Activated T-cell treated with anti-CD3 and anti-CD28 coated beads, Interleukin-2, amount 50 U/mL, for 4 hours (primary cell): ENCODE measurements at regions not wholly inside any gene's neighbourhood (a gene's known extent, or its start where the extent isn't known, plus 50 kb on each side); places are given as distances from the start of the nearest gene placed in this dataset.
"Not testable (repeated sequence)": the region's sequence is repeated elsewhere in the genome, so short reads cannot be mapped to it uniquely, and the experiment has no call there.

Experiments used
- ATAC-seq, 2 donors: fragments of 200-7000 bp; cut with Tn5 transposase; one replicate each; pipeline ENCODE4 v1.10.0; 2021
- DNase-seq: peaks from one replicate; pipeline ENCODE4 v3.0.0-alpha.2; 2020
- H3K27me3 Mint-ChIP-seq: one replicate; pipeline ENCODE4 v1.8.0; 2021; ENCODE audit warnings: low read depth, mixed read lengths
- H3K36me3 Mint-ChIP-seq: one replicate; pipeline ENCODE4 v1.8.0; 2022; ENCODE audit warnings: mixed read lengths; ENCODE audit not compliant: insufficient read depth
- H3K4me1 Mint-ChIP-seq: one replicate; pipeline ENCODE4 v1.8.0; 2021; ENCODE audit warnings: low read depth, mixed read lengths
- H3K4me3 Mint-ChIP-seq: one replicate; pipeline ENCODE4 v1.8.0; 2021; ENCODE audit warnings: mild to moderate bottlenecking, moderate library complexity, mixed read lengths
- H3K9me3 Mint-ChIP-seq: one replicate; pipeline ENCODE4 v1.8.0; 2021; ENCODE audit warnings: mixed read lengths

DNA sequence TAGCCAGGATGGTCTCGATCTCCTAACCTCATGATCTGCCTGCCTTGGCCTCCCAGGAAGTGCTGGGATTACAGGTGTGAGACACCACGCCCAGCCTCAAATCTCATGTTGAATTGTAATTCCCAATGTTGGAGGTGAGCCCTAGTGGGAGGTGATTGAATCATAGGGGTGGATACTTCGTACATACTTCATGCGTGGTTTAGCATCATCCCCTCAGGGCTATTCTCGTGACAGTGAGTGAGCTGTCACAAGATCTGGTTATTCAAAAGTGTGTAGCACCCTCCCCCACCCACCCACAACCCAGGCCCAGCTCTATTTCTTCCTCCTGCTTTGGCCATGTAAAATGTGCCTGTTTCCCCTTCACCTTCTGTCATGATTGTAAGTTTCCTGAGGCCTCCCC lies 236.9 kb upstream of the IL12A start:
- peaks cover 3% of the 10 kb centered on the region for H3K27me3 Mint-ChIP-seq
- H3K36me3 Mint-ChIP-seq: no peaks in the 10 kb centered on the region
- peaks cover 8% of the 10 kb centered on the region for H3K9me3 Mint-ChIP-seq
- no peak overlapping the region for H3K4me3 Mint-ChIP-seq
- no peak for ATAC-seq
- H3K4me1 Mint-ChIP-seq: no peaks in the 10 kb centered on the region
- DNase-seq: no peak

DNA sequence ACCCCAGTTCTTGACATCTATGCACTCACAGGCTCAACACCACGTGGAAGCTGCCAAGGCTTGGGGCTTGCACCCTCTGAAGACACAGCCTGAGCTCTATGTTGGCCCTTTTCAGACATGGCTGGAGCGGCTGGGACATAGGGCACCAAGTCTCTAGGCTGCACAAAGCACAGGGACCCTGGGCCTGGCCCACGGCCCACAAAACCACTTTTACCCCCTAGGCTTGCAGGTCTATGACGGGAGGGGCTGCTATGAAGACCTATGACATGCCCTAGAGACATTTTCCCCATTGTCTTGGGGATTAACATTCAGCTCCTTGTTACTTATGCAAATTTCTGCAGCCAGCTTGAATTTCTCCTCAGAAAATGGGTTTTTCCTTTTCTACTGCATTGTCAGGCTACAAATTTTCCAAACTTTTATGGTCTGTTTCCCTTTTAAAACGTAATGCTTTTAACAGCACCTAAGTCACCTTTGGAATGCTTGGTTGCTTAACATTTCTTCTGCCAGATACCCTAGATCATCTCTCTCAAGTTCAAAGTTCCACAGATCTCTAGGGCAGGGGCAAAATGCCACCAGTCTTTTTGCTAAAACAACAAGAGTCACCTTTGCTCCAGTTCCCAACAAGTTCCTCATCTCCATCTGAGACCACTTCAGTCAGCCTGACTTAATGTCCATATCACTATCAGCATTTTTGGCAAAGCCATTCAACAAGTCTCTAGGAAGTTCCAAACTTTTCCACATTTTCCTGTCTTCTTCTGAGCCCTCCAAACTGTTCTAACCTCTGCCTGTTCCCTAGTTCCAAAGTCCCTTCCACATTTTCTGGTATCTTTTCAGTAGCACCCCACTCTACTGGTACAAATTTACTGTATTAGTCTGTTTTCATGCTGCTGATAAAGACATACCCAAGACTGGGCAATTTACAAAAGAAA lies 232.1 kb upstream of the IL12A start:
- peaks cover 11% of the 10 kb centered on the region for H3K27me3 Mint-ChIP-seq
- ATAC-seq, H3K9me3 Mint-ChIP-seq, H3K36me3 Mint-ChIP-seq, H3K4me3 Mint-ChIP-seq, DNase-seq, H3K4me1 Mint-ChIP-seq: not testable (repeated sequence)

DNA sequence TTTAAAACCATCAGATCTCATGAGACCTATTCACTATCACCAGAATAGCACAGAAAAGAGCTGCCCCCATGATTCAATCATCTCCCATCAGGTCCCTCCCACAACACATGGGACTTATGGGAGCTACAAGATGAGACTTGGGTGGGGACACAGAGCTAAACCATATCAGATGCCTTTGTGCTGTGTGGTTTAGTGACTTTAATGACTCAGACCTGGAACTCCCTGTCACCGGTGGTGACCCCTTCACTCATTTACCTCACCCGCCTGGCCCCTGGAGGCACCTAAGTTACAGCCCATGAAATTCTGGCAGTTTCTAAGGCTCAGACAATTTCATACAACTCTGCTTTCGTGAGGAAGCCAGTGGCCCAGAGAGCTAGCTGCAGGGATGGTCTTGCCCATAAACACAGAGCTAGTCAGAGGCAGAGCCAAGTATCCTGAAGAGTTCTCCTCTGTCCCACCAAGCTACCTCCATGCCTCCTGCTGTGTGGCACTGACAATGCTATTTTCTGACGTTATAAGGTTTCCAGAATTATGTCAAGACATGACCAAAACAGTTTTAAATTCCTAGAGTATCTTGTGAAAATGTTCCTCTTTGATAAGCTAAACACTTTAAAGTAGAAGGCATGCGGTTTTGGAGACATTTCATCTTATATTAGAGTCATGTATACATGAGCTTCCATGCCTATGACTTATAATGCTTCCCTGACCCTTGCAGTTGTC lies 231.1 kb upstream of the IL12A start:
- H3K9me3 Mint-ChIP-seq: peaks cover 8% of the 10 kb centered on the region
- ATAC-seq (no peak), DNase-seq (no peak)
- H3K36me3 Mint-ChIP-seq: no peaks in the 10 kb centered on the region
- H3K4me3 Mint-ChIP-seq: no peak overlapping the region
- peaks cover 19% of the 10 kb centered on the region for H3K27me3 Mint-ChIP-seq
- H3K4me1 Mint-ChIP-seq: no peaks in the 10 kb centered on the region

DNA sequence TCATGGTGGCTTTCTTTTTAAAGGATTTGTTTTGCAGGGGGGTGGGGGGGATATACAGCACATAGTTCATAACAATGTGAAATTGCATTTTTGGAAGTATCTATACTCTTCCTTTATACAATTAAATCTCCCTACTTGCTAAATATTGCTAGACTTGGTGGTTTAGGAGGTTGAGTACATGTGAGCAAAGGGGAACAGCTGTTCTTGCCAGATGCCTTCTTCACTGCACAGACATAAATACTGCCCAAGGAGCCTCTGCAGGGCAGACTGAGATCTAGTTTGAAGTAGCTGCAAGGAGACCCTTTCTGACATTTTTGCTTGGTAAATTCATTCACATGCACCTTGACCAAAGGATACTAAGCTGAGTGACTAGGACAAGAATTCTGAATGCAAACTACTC lies 228.6 kb upstream of the IL12A start:
- no peak for ATAC-seq
- no peaks in the 10 kb centered on the region for H3K9me3 Mint-ChIP-seq
- no peak for DNase-seq
- peaks cover 8% of the 10 kb centered on the region for H3K4me1 Mint-ChIP-seq
- H3K4me3 Mint-ChIP-seq: no peak overlapping the region
- no peaks in the 10 kb centered on the region for H3K36me3 Mint-ChIP-seq
- peaks cover 30% of the 10 kb centered on the region for H3K27me3 Mint-ChIP-seq

- peaks cover 43% of the 10 kb centered on the region for H3K27me3 Mint-ChIP-seq
- no peaks in the 10 kb centered on the region for H3K9me3 Mint-ChIP-seq
- no peaks in the 10 kb centered on the region for H3K36me3 Mint-ChIP-seq
Measured at GRCh38 chr3:159761369-159761768, 227.3 kb upstream of the IL12A start.

DNA sequence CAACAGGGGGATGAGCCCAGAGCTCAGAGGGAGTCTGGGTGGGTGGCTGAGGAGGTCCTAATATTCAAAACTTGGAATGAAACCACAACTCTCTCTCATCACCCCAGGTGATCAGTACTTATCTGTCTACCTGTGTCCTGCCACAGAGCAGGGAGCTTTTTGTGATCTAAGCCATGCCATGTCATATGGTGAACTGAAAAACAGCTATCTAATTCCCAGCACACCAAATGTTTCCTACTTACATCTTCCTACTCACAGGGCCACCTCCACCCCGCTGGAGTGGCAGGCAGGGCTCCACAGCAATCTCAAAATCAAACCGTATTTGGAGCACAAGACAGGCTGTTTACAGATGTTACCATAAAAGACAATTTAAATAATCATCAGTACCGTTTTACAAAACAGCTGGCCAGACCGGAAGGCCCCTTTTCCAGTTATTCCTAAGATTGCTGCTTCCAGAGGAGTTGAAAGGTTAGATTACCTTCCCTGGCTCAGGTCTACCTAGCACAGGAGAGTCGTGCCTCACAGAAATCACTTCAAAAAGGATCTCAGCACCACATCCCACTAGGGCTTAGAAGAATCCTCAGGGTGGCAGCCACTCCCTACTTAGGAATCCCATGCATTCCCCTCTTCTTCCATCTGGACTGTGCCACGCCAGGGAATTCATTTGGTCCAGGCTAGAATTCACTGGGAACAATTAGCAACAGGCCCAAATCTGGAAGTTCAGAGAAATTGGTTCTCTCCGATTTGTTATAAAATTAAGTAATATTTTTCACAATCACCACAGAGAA lies 226.6 kb upstream of the IL12A start:
- Mint-ChIP-seq H3K4me3 (no peak overlapping the region), H3K4me1 (peaks cover 13% of the 10 kb centered on the region), H3K27me3 (peaks cover 46% of the 10 kb centered on the region), H3K36me3 (no peaks in the 10 kb centered on the region), H3K9me3 (no peaks in the 10 kb centered on the region)
- ATAC-seq: no peak
- no peak for DNase-seq

More at GRCh38 chr3:159761369-159761768, 227.3 kb upstream of the IL12A start:
- ATAC-seq (no peak), DNase-seq (no peak)
- H3K4me3 Mint-ChIP-seq: no peak overlapping the region
- peaks cover 13% of the 10 kb centered on the region for H3K4me1 Mint-ChIP-seq

DNA sequence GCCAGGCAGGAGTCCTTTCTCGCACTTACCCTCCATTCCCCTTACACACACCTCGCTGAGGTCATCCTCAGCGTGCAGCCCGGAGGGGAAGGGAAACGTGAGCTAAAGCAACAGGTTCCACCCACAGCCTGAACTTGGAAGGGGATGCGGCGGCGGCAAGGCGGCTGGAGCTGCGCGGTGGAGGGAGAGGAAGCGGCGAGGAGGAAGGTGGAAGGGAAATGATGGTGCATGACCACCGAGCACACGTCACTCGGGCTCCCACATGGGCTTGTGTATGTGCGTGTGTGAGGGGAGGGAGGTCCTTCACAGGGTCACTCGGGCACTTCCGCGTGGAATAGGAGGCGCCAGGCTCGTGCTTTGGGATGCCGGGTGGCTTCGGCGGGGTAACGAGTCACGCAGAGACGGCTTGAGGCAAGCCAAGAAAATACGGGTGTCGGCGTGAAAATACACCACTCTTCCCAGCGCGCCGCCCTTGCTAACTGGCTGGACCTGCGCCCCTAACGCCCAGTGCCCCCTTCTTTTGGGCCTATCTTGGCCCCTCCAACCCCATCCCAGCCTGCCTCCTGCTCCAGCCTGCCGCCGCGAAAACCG lies 225.5 kb upstream of the IL12A start:
- peaks cover 48% of the 10 kb centered on the region for H3K27me3 Mint-ChIP-seq
- no peaks in the 10 kb centered on the region for H3K9me3 Mint-ChIP-seq
- ATAC-seq (peak; percentile 29 to 53), DNase-seq (no peak)
- peak overlapping the region; percentile 74 for H3K4me3 Mint-ChIP-seq
- H3K36me3 Mint-ChIP-seq: no peaks in the 10 kb centered on the region
- peaks cover 13% of the 10 kb centered on the region for H3K4me1 Mint-ChIP-seq

GRCh38 chr3:159763602-159764489 lies 224.8 kb upstream of the IL12A start:
- peaks cover 13% of the 10 kb centered on the region for H3K4me1 Mint-ChIP-seq

DNA sequence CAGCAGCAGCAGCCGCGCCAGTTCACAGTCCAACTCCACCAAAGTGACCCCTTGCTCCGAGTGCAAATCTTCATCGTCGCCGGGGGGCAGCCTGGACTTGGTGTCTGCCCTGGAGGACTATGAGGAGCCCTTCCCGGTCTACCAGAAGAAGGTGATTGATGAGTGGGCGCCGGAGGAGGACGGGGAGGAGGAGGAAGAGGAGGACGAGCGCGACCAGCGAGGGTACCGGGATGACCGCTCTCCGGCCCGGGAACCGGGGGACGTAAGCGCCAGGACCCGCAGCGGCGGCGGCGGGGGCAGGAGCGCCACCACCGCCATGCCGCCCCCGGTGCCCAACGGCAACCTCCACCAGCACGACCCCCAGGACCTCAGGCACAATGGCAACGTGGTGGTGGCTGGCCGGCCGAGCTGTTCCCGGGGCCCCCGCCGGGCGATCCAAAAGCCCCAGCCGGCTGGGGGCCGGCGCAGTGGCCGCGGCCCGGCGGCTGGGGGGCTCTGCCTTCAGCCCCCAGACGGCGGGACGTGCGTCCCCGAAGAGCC lies 224.1 kb upstream of the IL12A start:
- DNase-seq: no peak
- ATAC-seq: no peak
- peak overlapping the region; percentile 69 for H3K4me3 Mint-ChIP-seq
- H3K4me1 Mint-ChIP-seq: peaks cover 13% of the 10 kb centered on the region
- H3K36me3 Mint-ChIP-seq: no peaks in the 10 kb centered on the region
- H3K27me3 Mint-ChIP-seq: peaks cover 48% of the 10 kb centered on the region
- H3K9me3 Mint-ChIP-seq: no peaks in the 10 kb centered on the region

More at GRCh38 chr3:159763602-159764489, 224.8 kb upstream of the IL12A start:
- no peaks in the 10 kb centered on the region for H3K36me3 Mint-ChIP-seq
- peaks cover 48% of the 10 kb centered on the region for H3K27me3 Mint-ChIP-seq
- H3K4me3 Mint-ChIP-seq: peak overlapping the region; percentile 74
- no peaks in the 10 kb centered on the region for H3K9me3 Mint-ChIP-seq
- DNase-seq (no peak), ATAC-seq (peak; percentile 80 to 83)

GRCh38 chr3:159765030-159765859 lies 223.4 kb upstream of the IL12A start:
- Mint-ChIP-seq H3K36me3 (no peaks in the 10 kb centered on the region), H3K9me3 (no peaks in the 10 kb centered on the region), H3K4me1 (peaks cover 13% of the 10 kb centered on the region), H3K27me3 (peaks cover 48% of the 10 kb centered on the region), H3K4me3 (peak overlapping the region; percentile 43)
- ATAC-seq (no peak), DNase-seq (no peak)

DNA sequence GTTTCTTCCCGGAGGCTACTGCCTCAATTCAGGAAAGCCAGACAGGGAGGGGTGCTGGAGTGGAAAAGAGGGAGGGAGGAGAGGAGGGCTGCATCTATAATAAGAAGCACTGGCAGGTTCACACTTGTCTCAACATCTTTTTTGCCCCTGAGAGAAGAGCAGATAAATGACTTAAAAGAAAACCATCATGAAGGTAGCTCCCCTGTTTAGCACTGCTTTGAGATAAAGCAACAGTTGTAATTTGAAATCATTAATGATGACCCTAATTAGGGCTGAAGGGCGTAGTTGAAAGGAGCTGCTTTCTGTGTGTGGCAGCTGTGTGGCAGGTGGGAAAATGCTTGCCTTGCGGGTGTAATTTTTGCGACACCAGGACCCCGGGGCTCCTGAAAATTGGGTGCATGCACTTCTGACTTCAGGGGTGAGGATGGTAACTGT lies 222.8 kb upstream of the IL12A start:
- peak overlapping the region; percentile 43 for H3K4me3 Mint-ChIP-seq
- H3K4me1 Mint-ChIP-seq: peaks cover 13% of the 10 kb centered on the region
- H3K36me3 Mint-ChIP-seq: no peaks in the 10 kb centered on the region
- DNase-seq (no peak), ATAC-seq (no peak)
- H3K9me3 Mint-ChIP-seq: no peaks in the 10 kb centered on the region
- peaks cover 46% of the 10 kb centered on the region for H3K27me3 Mint-ChIP-seq

- Mint-ChIP-seq H3K4me1 (peaks cover 13% of the 10 kb centered on the region), H3K36me3 (no peaks in the 10 kb centered on the region), H3K27me3 (peaks cover 39% of the 10 kb centered on the region), H3K4me3 (no peak overlapping the region), H3K9me3 (no peaks in the 10 kb centered on the region)
- DNase-seq: no peak
- no peak for ATAC-seq
Measured at GRCh38 chr3:159766563-159767185, 222.0 kb upstream of the IL12A start.
